ENCODE measurements at regions not wholly inside any gene's neighbourhood (a gene's known extent, or its start where the extent isn't known, plus 50 kb on each side); places are given as distances from the start of the nearest gene placed in this dataset.

- TF ChIP-seq, protein P1, sequence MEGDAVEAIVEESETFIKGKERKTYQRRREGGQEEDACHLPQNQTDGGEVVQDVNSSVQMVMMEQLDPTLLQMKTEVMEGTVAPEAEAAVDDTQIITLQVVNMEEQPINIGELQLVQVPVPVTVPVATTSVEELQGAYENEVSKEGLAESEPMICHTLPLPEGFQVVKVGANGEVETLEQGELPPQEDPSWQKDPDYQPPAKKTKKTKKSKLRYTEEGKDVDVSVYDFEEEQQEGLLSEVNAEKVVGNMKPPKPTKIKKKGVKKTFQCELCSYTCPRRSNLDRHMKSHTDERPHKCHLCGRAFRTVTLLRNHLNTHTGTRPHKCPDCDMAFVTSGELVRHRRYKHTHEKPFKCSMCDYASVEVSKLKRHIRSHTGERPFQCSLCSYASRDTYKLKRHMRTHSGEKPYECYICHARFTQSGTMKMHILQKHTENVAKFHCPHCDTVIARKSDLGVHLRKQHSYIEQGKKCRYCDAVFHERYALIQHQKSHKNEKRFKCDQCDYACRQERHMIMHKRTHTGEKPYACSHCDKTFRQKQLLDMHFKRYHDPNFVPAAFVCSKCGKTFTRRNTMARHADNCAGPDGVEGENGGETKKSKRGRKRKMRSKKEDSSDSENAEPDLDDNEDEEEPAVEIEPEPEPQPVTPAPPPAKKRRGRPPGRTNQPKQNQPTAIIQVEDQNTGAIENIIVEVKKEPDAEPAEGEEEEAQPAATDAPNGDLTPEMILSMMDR (conservative IDR thresholded peaks at IDR 0.05; ENCODE audit: low read depth, low read length) = no peak
- TF ChIP-seq EZH2phosphoT487 (IDR thresholded peaks at IDR 0.05; ENCODE audit: borderline replicate concordance, low read length) = no peak
These were observed 458.5 kb downstream of the BRD1 start for GRCh38 chr22:49368976-49369725.

All from PC-3 (cell line).